GM12892 (cell line): ENCODE measurements at regions not wholly inside any gene's neighbourhood (a gene's known extent, or its start where the extent isn't known, plus 50 kb on each side); places are given as distances from the start of the nearest gene placed in this dataset.

Experiments
- POLR2A ChIP-seq: IDR thresholded peaks from 2 replicates; pipeline ENCODE4 v1.6.1; 2011; ENCODE audit warnings: low read depth, low read length, control low read depth
- TAF1 ChIP-seq: IDR thresholded peaks from 2 replicates; pipeline ENCODE4 v1.6.1; 2011; ENCODE audit warnings: low read depth, mild to moderate bottlenecking, control low read depth, low read length, borderline replicate concordance

- TF ChIP-seq TAF1: no peak
- no peak for TF ChIP-seq POLR2A
Observed at GRCh38 chr7:121447243-121447910, 51.3 kb upstream of the FAM3C start.
